ACC112 (cell line): ENCODE measurements at regions not wholly inside any gene's neighbourhood (a gene's known extent, or its start where the extent isn't known, plus 50 kb on each side); places are given as distances from the start of the nearest gene placed in this dataset.

ENCODE experiments used
- H2AFZ ChIP-seq: fragments of 200-600 bp; sonication (generic); one replicate; pipeline ENCODE4 v1.6.0; 2017; ENCODE audit warnings: antibody characterized with exemption, low read length; ENCODE audit not compliant: unreplicated experiment
- H3K27ac ChIP-seq: fragments of 200-600 bp; sonication (generic); 2 replicates; pipeline ENCODE4 v1.5.1; 2014; ENCODE audit warnings: low read depth, mild to moderate bottlenecking, antibody characterized with exemption, low read length, moderate library complexity
- H3K27me3 ChIP-seq: fragments of 200-600 bp; sonication (generic); 2 replicates; pipeline ENCODE4 v1.6.1; 2014; ENCODE audit warnings: mild to moderate bottlenecking, antibody characterized with exemption, low read length, moderate library complexity, mixed read lengths; ENCODE audit not compliant: insufficient read depth
- H3K36me3 ChIP-seq: fragments of 200-600 bp; sonication (generic); 2 replicates; pipeline ENCODE4 v1.6.1; 2016; ENCODE audit warnings: mild to moderate bottlenecking, antibody characterized with exemption, low read length, moderate library complexity, mixed read lengths; ENCODE audit not compliant: insufficient read depth
- H3K4me1 ChIP-seq: fragments of 200-600 bp; sonication (generic); one replicate; pipeline ENCODE4 v1.6.1; 2016; ENCODE audit warnings: low read length, mixed read lengths; ENCODE audit not compliant: insufficient read depth, unreplicated experiment, control insufficient read depth
- H3K4me3 ChIP-seq: fragments of 200-600 bp; sonication (generic); 2 replicates; pipeline ENCODE4 v1.5.1; 2014; ENCODE audit warnings: mild to moderate bottlenecking, low read depth, low read length
- H3K79me2 ChIP-seq: fragments of 200-600 bp; sonication (generic); one replicate; pipeline ENCODE4 v1.6.0; 2016; ENCODE audit warnings: low read length; ENCODE audit not compliant: control insufficient read depth, unreplicated experiment, insufficient read depth

DNA sequence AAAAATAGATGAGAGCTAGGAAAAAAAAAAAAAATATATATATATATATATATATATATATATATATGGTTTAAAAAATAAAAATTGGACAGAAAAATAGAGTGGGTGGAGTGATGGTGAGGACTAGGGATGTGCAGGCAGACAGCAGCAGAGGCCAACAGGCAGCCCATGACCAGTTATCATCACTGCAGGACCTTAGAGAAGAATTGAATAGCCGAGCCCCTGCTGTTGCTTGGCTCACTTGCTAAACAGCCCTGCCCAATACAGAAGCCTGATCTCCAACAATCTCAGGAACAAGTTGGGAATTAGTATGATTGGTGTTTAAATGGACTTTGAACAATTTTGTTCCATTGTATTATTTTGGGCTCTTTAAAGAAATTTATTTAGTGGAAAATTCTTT, 967.5 kb upstream of the PIK3C3 start:
- no peak overlapping the region for H2AFZ ChIP-seq
- H3K4me1 ChIP-seq = peaks cover 23% of the 10 kb centered on the region
- no peak overlapping the region for H3K27ac ChIP-seq
- H3K27me3 ChIP-seq = no peaks in the 10 kb centered on the region
- H3K79me2 ChIP-seq = no peaks in the 10 kb centered on the region
- no peaks in the 10 kb centered on the region for H3K36me3 ChIP-seq
- no peak overlapping the region for H3K4me3 ChIP-seq

DNA sequence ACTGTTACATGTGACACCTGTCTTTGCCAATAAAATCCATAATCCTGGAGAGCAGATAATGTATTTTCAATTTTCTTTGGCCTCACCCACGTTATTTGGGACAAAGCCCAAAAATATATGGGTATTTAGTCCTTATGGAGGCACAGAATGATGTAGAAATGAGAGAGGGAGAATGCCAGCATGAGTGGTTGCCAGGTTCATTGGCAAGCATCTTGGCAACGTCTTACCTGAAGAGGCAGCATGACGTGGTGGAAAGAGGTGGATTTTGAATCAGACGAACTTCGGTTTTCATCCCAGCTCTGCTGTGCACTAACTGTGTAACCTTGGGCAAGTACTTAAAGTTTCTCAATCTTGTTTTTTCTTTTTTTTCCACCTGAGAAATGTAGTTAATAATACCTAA, 969.6 kb upstream of the PIK3C3 start:
- Histone ChIP-seq H3K4me3 (no peak overlapping the region), H3K79me2 (no peaks in the 10 kb centered on the region), H3K27me3 (no peaks in the 10 kb centered on the region), H3K27ac (peak overlapping the region; percentile 52), H3K4me1 (peaks cover 23% of the 10 kb centered on the region), H2AFZ (no peak overlapping the region), H3K36me3 (no peaks in the 10 kb centered on the region)

DNA sequence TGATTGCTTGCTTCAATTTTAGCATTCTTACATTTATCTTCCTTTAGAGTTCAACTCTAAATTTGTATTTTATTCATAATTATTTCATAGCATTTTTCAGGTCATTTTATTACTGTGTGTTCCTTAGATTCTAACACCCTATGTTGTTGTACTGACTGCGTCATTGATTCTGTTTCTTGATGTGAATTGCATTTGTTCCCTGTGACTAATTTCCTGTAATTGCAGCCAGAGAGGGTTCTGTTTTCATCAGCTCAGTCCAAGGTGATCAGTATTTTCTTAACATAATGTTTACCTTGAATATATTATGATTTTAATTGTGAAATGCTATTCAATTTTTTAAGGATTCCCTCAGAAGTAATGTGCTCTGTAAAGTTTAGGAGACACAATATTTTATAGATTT, 970.2 kb upstream of the PIK3C3 start:
- Histone ChIP-seq H3K4me1 (peaks cover 23% of the 10 kb centered on the region), H3K36me3 (no peaks in the 10 kb centered on the region), H3K27ac (peak overlapping the region; percentile 60), H3K27me3 (no peaks in the 10 kb centered on the region), H2AFZ (peak overlapping the region; percentile 60), H3K4me3 (no peak overlapping the region), H3K79me2 (no peaks in the 10 kb centered on the region)

DNA sequence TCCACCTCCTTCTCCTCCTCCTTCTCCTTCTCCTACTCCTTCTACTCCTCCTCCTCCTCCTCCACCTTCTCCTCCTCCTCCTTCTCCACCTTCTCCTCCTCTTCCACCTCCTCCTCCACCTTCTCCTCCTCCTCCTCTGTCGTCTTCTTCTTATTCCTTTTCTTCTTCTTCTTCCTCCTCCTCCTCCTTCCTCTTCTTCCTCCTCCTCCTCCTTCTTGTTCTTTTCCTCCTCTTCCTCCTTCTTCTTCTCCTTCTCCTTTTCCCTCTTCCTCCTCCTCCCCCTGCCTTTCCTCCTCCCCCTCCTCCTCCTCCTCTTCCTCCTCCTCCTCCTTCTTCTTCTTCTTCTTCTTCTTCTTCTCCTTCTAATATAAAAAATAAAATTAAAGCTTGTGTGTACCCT, 971.2 kb upstream of the PIK3C3 start:
- Histone ChIP-seq H3K79me2 (no peaks in the 10 kb centered on the region), H3K4me1 (peaks cover 23% of the 10 kb centered on the region), H2AFZ (peak overlapping the region; percentile 60), H3K36me3 (no peaks in the 10 kb centered on the region), H3K4me3 (no peak overlapping the region), H3K27me3 (no peaks in the 10 kb centered on the region), H3K27ac (peak overlapping the region; percentile 60; the same call in 1 of the 2 replicates)

DNA sequence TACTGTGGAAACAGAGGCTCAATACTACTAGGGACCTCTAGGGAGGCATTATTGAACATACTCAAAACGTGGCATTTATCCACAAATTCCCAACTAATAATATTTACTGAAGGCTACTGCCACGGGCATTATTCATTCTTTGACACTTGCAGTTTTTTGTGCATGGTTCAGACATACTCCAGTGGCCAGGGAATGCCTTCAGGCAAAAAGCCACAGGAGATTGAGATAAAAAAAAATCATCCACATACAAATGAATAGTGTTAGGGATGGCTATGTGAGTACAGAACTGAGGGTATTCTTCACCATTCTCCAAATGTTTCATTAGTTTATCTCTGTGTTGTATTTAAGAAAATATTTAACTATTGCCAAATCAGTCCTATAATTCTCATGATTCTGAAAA, 974.9 kb upstream of the PIK3C3 start:
- no peaks in the 10 kb centered on the region for H3K27me3 ChIP-seq
- no peak overlapping the region for H3K4me3 ChIP-seq
- no peaks in the 10 kb centered on the region for H3K79me2 ChIP-seq
- no peaks in the 10 kb centered on the region for H3K36me3 ChIP-seq
- no peak overlapping the region for H2AFZ ChIP-seq
- H3K4me1 ChIP-seq = peaks cover 19% of the 10 kb centered on the region
- no peak overlapping the region for H3K27ac ChIP-seq

DNA sequence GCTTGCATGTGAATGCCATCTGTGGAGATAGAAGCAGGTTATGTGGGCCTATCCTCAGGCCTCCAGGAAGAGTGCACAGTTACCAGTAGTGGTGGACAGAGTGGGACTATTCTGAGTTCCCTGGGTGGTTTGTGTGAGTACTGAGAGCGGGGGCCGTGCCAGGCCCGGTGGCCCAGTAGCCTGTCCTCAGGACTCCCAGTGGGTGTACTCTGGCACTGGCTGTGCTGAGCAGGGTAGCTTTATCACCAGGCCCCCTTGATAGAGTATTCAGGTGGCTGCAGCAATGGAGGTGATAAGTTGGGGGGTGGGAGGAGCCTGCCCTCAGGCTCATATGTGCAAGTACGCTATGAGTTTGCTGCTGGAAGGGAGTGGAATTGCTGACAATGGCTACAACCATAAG, 979.0 kb upstream of the PIK3C3 start:
- Histone ChIP-seq H3K4me1 (no peaks in the 10 kb centered on the region), H3K79me2 (no peaks in the 10 kb centered on the region), H3K27ac (no peak overlapping the region), H2AFZ (no peak overlapping the region), H3K4me3 (no peak overlapping the region), H3K27me3 (no peaks in the 10 kb centered on the region), H3K36me3 (0 out of 2 replicates have a peak, but pooled peaks cover 4% of the 10 kb centered on the region)

DNA sequence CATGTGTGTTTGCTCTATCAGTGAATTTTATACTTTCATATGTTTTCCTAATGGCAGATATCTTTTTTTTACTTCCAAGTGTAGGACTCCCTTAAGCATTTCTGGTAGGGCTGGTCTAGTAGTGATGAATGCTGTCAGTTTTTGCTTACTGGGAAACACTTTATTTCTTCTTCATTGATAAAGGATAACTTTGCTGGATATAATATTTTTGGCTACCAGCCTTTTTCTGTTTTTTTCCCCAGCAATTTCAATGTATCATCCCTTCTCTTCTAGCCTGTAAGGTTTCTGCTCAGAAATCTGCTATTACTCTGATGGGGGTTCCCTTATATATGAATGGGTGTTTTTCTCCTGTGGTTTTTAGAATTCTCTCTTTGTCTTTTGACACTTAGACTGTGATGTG, 980.6 kb upstream of the PIK3C3 start:
- H3K79me2 ChIP-seq = no peaks in the 10 kb centered on the region
- no peaks in the 10 kb centered on the region for H3K27me3 ChIP-seq
- H3K27ac ChIP-seq = no peak overlapping the region
- no peaks in the 10 kb centered on the region for H3K4me1 ChIP-seq
- no peak overlapping the region for H2AFZ ChIP-seq
- H3K4me3 ChIP-seq = no peak overlapping the region
- H3K36me3 ChIP-seq = 0 out of 2 replicates have a peak, but pooled peaks cover 4% of the 10 kb centered on the region

DNA sequence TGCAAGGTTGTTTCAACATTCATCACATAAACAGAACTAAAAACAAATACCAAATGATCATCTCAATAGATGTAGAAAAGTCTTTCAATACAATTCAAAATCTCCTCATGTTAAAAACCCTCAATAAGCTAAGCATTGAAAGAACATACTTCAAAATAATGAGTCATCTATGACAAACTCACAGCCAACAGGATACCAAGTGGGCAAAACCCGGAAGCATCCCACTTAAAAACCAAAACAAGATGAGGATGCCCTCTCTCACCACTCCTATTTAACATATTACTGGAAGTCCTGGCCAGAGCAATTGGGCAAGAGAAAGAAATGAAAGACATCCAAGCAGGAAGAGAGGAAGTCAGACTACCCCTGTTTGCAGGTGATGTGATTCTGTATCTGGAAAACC, 992.2 kb upstream of the PIK3C3 start:
- Histone ChIP-seq H3K36me3 (no peaks in the 10 kb centered on the region), H3K27me3 (no peaks in the 10 kb centered on the region), H3K79me2 (no peaks in the 10 kb centered on the region), H3K4me3 (no peak overlapping the region), H3K4me1 (peaks cover 9% of the 10 kb centered on the region), H2AFZ (peak overlapping the region; percentile 22), H3K27ac (no peak overlapping the region)

DNA sequence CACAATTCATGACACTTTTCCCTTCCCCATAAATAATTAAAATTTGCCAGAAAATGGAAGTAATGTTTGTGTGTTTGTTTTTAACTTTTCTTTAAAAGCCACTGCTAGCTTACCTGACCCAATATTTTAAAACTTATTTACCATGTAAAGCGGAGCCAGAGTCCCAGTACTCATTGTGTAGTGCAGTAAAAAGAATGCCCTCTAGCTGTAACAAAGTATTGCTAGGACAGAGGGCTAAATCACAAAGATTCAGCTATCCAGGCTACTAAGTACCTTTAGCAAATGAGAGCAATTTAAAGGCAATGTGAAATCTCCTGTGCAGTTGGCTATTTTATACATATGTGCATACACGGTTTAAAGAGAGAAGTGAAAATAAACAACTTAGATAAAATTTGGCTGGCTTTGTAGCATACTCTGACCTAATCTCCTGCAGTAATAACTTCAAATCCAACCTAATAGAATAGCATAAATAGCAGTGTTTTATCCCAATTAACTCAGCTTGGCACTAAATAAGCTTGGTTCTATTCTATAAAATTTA, 997.4 kb upstream of the PIK3C3 start:
- H3K36me3 ChIP-seq = no peaks in the 10 kb centered on the region
- H3K4me1 ChIP-seq = peaks cover 4% of the 10 kb centered on the region
- H3K27me3 ChIP-seq = no peaks in the 10 kb centered on the region
- no peak overlapping the region for H2AFZ ChIP-seq
- H3K4me3 ChIP-seq = no peak overlapping the region
- no peaks in the 10 kb centered on the region for H3K79me2 ChIP-seq
- H3K27ac ChIP-seq = no peak overlapping the region

DNA sequence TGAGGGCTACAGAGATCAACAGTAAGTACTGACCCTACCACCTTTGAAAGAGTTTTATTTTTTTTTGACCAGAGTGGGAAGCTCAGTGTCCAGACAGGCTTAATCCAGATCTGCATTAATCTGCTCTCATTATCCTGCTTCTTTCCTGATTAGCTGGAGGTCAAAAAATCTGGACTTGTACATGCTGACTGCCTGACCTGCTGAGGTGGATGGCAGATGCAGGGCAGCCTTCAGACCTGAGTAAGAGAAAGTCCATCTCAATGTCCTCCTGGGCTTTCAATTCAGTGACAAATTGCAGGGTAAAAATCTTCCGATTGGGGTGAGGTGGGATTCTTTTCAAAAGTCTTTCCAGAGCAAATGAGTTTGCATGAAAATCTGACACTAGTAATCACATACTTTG, 998.8 kb upstream of the PIK3C3 start:
- H3K36me3 ChIP-seq = no peaks in the 10 kb centered on the region
- no peak overlapping the region for H3K4me3 ChIP-seq
- H2AFZ ChIP-seq = peak overlapping the region; percentile 50
- no peaks in the 10 kb centered on the region for H3K79me2 ChIP-seq
- H3K27ac ChIP-seq = no peak overlapping the region
- no peaks in the 10 kb centered on the region for H3K27me3 ChIP-seq
- no peaks in the 10 kb centered on the region for H3K4me1 ChIP-seq

DNA sequence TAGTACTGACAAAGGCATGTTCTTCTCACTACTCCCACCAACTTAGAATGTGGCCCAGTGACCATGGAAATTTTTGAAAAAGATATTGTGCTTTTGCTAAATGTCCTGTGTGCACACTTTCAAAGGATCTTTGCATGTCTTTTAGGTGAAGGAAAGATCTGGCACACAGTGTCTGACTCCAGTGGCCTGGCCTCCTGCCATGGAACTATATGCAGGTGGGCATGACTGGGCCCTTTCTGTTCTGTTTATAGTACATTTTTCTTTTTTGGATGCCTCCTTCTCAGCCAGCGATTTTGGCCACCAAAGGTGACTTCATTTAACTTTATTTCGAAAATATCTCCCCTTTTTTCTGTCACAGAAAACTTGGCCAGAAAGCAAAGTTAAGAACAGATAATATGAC, 999.7 kb upstream of the PIK3C3 start:
- Histone ChIP-seq H3K4me1 (no peaks in the 10 kb centered on the region), H3K4me3 (no peak overlapping the region), H3K36me3 (no peaks in the 10 kb centered on the region), H3K79me2 (no peaks in the 10 kb centered on the region), H3K27me3 (no peaks in the 10 kb centered on the region), H2AFZ (no peak overlapping the region), H3K27ac (no peak overlapping the region)
